Stimulated activated effector memory CD8-positive, alpha-beta T cell treated with anti-CD3 and anti-CD28 coated beads, Interleukin-12 subunit alpha, Interleukin-12 subunit beta, amount 100 ng/mL, for 72 hours (primary cell): ENCODE measurements at regions not wholly inside any gene's neighbourhood (a gene's known extent, or its start where the extent isn't known, plus 50 kb on each side); places are given as distances from the start of the nearest gene placed in this dataset.
A peak's percentile ranks its signal among the peaks of the same experiment; 100 is the strongest.
"Not testable (repeated sequence)": the region's sequence is repeated elsewhere in the genome, so short reads cannot be mapped to it uniquely, and the experiment has no call there.

Experiments
- ATAC-seq: fragments of 150-1000 bp; cut with Tn5 transposase; 2 replicates; pipeline ENCODE4 v1.10.0; 2021
- DNase-seq, 2 donors: peaks; one replicate each; pipeline ENCODE4 v3.0.0; 2021 to 2022; ENCODE audit warnings: low spot score in 2 of 2
- H3K27ac Mint-ChIP-seq: one replicate; pipeline ENCODE4 v1.8.0; 2022; ENCODE audit warnings: mild to moderate bottlenecking, mixed read lengths
- H3K36me3 Mint-ChIP-seq: one replicate; pipeline ENCODE4 v1.8.0; 2022; ENCODE audit warnings: mild to moderate bottlenecking, mixed read lengths
- H3K4me1 Mint-ChIP-seq: one replicate; pipeline ENCODE4 v1.8.0; 2022; ENCODE audit warnings: mixed read lengths
- H3K4me3 Mint-ChIP-seq: one replicate; pipeline ENCODE4 v1.8.0; 2022; ENCODE audit warnings: mild to moderate bottlenecking, mixed read lengths
- H3K9me3 Mint-ChIP-seq: one replicate; pipeline ENCODE4 v1.8.0; 2022; ENCODE audit warnings: mixed read lengths

DNA sequence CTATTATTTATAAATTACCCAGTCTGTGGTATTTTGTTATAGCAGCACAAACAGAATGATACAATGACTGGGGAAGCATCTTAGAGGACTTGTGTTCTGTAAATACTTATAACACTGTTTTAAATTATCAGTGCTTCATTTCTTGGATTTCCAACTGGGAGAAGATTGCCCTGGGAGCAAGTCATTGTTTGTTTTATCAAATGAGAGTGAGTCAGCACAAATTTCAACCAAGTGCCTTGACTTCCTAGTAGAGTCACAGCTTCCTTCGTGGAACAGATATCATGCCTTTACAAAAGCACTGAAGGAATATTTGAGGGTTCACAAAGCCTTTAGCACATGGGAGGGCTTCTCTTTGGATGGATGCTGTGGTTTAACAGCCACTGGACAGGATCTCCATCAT is 234.1 kb downstream of the KTN1 start:
- no peak for ATAC-seq
- Mint-ChIP-seq H3K4me3 (peak overlapping the region; percentile 29), H3K9me3 (peaks cover 7% of the 10 kb centered on the region), H3K4me1 (peaks cover 39% of the 10 kb centered on the region), H3K27ac (peak overlapping the region; percentile 66), H3K36me3 (no peaks in the 10 kb centered on the region)
- DNase-seq: no peak

DNA sequence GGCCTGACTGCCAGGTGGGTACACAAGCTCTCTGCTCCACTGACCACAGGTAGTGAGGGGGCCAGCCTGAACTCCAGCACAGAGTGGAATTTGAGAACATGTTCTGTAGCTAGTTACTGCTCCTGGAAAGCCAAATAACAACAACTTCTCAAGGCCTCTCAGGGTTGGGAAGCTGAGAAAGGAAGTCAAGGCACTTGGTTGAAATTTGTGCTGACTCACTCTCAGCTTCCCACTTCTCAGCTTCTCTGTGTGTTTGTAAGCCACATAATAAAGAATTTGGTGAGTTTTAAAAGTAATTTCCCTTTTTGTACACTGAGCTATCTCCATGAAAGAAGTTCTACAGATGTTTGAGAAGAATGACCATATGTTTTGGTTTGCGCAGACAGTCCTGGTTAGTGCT is 234.9 kb downstream of the KTN1 start:
- peak overlapping the region; percentile 66 for H3K27ac Mint-ChIP-seq
- H3K4me1 Mint-ChIP-seq: peaks cover 39% of the 10 kb centered on the region
- ATAC-seq (no peak), DNase-seq (no peak)
- no peaks in the 10 kb centered on the region for H3K36me3 Mint-ChIP-seq
- peaks cover 7% of the 10 kb centered on the region for H3K9me3 Mint-ChIP-seq
- H3K4me3 Mint-ChIP-seq: peak overlapping the region; percentile 29

DNA sequence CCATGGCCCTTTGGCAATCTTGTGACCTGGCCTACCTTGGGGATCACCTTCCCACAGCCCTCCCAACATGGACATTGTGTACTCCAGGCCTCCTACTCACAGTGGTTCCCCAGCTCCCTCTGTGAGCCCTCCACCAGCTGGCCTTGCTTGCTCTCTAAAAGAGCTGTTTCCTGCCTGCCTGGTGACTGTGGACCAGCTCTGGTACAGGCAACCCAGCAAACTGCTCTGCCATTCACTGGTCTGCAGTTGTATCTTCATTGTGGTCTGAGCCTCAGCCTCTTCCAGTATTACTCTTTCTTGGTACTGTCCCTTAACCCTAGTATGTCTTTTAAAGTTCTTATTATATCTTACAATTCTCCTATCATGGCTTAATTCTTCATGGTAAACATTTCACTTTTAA is 236.2 kb downstream of the KTN1 start:
- no peak overlapping the region for H3K27ac Mint-ChIP-seq
- peaks cover 4% of the 10 kb centered on the region for H3K9me3 Mint-ChIP-seq
- DNase-seq: no peak
- H3K4me1 Mint-ChIP-seq: peaks cover 39% of the 10 kb centered on the region
- no peak overlapping the region for H3K4me3 Mint-ChIP-seq
- ATAC-seq: peak; percentile 62
- H3K36me3 Mint-ChIP-seq: no peaks in the 10 kb centered on the region

DNA sequence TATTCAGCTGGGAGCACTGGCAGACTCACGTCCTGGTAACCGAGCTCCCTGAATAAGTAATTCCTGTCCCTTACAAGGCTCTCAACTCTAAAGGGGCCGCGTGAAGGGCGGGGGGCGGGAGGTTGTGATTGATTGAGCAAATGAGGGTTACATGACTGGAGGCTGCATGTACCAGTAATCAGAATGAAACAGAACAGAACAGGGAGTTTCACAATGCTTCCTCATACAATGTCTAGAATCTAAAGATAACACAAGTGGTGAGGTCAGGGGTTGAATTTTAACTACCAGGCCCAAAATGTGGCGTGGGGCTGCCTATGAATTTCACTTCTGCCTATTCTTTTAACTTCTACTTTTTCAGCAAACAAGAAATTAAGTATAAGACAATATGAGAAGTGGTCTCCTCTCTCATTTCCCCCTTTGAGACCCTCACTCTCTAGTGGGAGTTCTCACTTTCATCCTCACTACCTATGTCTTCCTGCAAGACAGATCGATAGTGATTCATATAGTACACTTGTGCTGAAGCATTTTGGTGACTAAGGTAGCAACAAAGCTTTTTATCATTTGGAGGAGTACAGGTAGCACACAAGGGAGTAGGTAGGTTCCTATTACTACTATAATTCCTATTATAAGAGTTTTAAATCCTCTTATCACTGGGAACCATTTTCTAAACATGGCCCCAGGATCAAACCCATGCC is 239.8 kb downstream of the KTN1 start:
- H3K36me3 Mint-ChIP-seq: no peaks in the 10 kb centered on the region
- H3K9me3 Mint-ChIP-seq: no peaks in the 10 kb centered on the region
- H3K4me3 Mint-ChIP-seq: no peak overlapping the region
- peak; percentile 82 for ATAC-seq
- no peak overlapping the region for H3K27ac Mint-ChIP-seq
- peaks cover 15% of the 10 kb centered on the region for H3K4me1 Mint-ChIP-seq
- no peak for DNase-seq

DNA sequence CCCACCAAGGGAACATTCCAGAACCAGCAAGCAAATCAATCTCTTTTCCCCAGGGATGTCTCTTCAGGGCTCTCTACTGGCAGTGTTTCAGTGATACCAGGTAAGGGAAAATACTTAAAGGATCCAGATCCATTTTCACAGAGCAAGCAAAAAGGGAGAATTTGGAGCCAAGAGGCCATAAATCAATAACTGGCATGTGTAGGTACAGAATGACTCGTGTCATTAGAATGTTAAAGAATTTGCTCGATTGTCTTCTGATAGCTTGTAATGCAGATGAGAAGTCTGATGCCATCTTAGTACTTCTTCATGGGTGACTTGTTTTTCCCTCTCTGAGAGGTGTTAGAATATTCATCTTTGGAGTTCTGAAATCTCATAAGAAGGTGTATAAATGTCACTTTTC is 242.9 kb downstream of the KTN1 start:
- Mint-ChIP-seq H3K27ac (no peak overlapping the region), H3K4me1 (no peaks in the 10 kb centered on the region), H3K36me3 (no peaks in the 10 kb centered on the region), H3K4me3 (no peak overlapping the region), H3K9me3 (no peaks in the 10 kb centered on the region)
- ATAC-seq (no peak), DNase-seq (no peak)

DNA sequence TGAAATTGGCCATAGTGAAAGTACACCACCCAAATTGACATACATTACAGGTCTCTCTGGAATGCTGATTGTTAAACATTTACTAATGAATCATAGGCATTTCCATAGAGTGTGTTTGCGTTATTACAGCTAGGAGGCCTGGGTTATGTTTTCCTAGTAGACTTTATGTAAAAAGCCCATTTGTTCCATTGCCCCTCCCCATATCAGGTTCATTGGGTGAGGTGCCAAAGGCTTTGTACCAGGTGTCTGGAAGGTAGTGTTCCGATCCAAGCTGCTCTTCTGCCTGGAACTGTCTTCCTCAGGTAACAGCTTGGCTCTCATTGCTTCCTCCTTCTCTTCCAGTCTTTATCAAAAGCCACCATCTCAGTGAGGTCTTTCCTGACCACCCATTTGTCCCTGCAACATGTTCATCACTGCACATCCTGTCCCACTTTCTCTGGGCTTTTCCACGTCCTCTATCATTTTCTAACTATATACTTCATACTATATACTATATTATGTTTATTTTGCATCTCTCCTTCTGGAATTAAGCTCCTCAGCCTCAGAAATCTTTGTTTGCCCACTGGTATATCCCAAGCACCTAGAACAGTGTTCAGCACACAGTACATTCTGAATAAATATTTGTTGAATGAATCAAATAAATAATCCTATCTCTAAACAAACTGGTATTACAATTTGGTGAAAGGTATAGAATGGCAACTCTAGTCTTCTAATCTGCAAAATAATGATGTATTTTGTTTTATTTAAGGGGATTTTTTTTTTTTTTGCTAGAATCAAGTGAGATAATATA is 252.3 kb downstream of the KTN1 start:
- Mint-ChIP-seq H3K27ac (no peak overlapping the region), H3K4me3 (no peak overlapping the region), H3K36me3 (no peaks in the 10 kb centered on the region), H3K4me1 (peaks cover 11% of the 10 kb centered on the region), H3K9me3 (no peaks in the 10 kb centered on the region)
- no peak for DNase-seq
- ATAC-seq: no peak

DNA sequence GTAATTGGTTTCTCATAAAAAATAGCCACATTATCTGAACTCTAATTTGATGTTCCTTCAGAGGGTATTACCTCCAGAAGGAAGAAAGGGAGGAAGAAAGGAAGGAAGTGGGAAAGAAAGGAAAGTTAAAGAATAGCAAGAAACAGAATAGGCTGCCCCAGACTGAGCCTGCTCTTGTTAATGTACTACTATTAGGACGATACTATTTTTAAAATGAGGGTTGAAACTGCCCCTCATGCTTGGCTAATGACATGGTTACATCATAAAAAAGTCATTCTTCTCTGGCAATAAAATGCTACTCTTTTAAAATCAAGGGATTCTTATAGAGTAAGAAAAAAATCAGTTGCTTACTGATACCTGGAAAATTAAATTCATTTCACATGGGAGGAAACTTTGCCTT is 253.0 kb downstream of the KTN1 start:
- ATAC-seq (no peak), DNase-seq (no peak)
- Mint-ChIP-seq H3K36me3 (no peaks in the 10 kb centered on the region), H3K9me3 (no peaks in the 10 kb centered on the region), H3K4me3 (no peak overlapping the region), H3K27ac (no peak overlapping the region), H3K4me1 (peaks cover 11% of the 10 kb centered on the region)

DNA sequence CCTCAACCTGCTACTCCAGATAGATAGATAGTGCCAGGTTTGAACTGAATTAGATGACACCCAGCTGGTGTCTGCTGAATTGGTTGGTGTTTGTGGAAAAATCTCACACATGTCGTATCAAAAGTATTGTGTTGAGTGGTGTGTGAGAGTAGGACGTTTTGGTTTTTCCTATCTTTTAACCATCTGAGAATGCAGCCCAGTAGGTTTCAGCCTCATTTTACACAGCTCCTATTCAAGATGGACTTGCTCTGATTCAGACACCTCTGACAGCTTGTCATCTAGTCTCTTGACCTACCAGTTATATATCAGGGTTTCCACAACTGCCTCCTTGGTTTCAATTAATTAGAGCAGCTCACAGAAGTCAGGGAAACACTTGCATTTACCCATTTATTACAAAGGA is 254.4 kb downstream of the KTN1 start:
- DNase-seq (no peak), ATAC-seq (peak; percentile 52)
- Mint-ChIP-seq H3K4me3 (no peak overlapping the region), H3K9me3 (no peaks in the 10 kb centered on the region), H3K4me1 (peaks cover 11% of the 10 kb centered on the region), H3K27ac (no peak overlapping the region), H3K36me3 (no peaks in the 10 kb centered on the region)

DNA sequence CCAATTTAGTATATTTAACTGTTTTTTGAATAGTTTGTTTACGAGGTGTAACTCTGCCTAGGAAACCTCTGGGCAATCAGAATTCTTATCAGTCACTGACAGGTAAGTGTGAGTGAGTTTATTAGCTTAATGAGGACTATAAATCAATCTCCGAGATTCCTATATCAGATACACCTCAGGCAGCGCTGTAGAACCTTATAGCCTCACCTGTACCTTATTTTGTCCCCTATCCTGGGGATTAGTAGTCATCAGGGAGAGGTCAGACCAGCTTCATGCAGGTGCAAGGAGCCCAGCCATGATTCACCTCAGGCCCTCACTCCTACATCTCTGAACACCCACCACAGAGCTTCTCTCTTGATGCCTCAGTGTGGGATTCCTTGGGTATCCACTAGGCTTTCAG is 256.0 kb downstream of the KTN1 start:
- DNase-seq (no peak), ATAC-seq (no peak)
- H3K4me3 Mint-ChIP-seq: no peak overlapping the region
- no peak overlapping the region for H3K27ac Mint-ChIP-seq
- no peaks in the 10 kb centered on the region for H3K36me3 Mint-ChIP-seq
- H3K9me3 Mint-ChIP-seq: no peaks in the 10 kb centered on the region
- H3K4me1 Mint-ChIP-seq: peaks cover 11% of the 10 kb centered on the region

DNA sequence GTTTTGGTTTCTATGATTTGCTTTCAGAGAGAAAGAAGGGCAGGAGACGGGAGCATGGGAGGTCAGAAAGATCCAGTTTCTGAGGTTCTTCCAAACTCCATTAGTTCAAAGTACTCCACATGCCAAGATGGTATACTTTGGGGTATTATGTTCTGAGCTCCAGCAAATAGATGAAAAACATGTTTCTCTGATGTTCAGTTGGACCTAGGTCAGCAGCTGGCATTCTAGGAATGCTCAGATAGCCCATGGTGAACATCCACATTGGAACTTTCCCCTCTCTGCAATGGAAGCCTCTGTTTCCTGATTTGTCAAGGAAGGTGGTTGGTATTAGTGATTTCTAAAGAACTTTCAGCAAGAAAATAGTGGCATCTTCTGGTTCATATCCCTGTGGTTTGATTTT is 257.5 kb downstream of the KTN1 start:
- peaks cover 11% of the 10 kb centered on the region for H3K4me1 Mint-ChIP-seq
- ATAC-seq: no peak
- no peaks in the 10 kb centered on the region for H3K9me3 Mint-ChIP-seq
- H3K4me3 Mint-ChIP-seq: no peak overlapping the region
- no peak for DNase-seq
- H3K36me3 Mint-ChIP-seq: no peaks in the 10 kb centered on the region
- H3K27ac Mint-ChIP-seq: no peak overlapping the region

DNA sequence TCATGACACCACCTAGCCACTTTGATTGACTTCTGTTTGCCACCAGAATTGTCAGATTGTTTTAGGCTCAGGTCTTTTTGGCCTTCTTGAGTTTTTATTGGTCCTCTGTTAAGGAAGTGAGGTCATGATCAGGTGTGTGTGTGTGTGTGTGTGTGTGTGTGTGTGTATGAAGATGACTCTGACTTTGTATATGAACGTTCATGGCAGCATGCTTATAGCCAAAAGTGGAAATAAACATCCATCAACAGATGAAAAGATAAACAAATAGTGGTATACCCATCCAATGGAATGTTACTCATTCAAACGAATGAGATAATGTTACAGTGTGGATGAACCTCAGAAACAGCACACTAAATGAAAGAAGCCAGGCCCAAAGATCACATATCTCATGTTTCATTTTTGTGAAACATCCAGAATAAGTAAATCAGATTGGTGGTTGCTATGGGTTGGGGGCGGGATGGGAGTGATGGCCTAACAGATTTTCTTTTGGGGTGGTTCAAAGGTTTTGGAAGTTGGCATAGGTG is 258.6 kb downstream of the KTN1 start:
- Mint-ChIP-seq H3K36me3 (no peaks in the 10 kb centered on the region), H3K9me3 (no peaks in the 10 kb centered on the region), H3K27ac (no peak overlapping the region), H3K4me1 (peaks cover 6% of the 10 kb centered on the region), H3K4me3 (no peak overlapping the region)
- no peak for DNase-seq
- ATAC-seq: no peak

DNA sequence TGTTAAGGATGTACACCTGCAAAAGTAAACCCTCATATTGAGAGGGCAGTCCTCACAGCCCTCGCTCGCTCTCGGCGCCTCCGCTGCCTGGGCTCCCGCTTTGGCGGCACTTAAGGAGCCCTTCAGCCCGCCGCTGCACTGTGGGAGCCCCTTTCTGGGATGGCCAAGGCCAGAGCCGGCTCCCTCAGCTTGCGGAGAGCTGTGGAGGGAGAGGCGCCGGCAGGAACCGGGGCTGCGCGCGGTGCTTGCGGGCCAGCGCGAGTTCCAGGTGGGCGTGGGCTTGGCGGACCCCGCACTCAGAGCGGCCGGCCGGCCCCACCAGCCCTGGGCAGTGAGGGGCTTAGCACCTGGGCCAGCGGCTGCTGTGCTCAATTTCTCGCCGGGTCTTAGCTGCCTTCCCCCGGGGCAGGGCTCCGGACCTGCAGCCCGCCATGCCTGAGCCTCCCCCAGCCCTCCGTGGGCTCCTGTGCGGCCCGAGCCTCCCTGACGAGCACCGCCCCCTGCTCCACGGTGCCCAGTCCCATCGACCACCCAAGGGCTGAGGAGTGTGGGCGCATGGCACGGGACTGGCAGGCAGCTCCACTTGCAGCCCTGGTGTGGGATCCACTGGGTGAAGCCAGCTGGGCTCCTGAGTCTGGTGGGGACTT is 259.4 kb downstream of the KTN1 start:
- not testable (repeated sequence) for H3K36me3 Mint-ChIP-seq, ATAC-seq, DNase-seq, H3K4me1 Mint-ChIP-seq, H3K9me3 Mint-ChIP-seq, H3K4me3 Mint-ChIP-seq, H3K27ac Mint-ChIP-seq

DNA sequence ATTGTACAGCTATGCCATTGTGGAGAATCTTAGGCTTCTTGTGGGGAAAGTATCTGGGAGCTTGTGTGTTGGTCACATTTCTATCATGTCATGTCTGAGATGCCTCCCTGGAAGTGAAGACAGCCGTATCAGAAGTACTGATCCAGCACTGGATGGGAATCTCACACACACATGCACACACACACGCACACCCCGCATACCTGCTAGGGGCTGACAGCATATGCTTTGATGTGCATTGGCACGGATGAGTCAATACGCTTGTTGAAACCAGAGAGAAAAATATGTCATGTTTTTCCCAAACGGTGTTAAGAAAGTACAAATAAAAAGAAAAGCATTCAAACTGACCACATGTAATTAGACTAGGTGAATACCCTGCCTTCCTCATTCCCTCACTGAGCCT is 260.8 kb downstream of the KTN1 start:
- H3K9me3 Mint-ChIP-seq: no peaks in the 10 kb centered on the region
- no peaks in the 10 kb centered on the region for H3K36me3 Mint-ChIP-seq
- no peak overlapping the region for H3K4me3 Mint-ChIP-seq
- no peak for ATAC-seq
- no peak for DNase-seq
- H3K27ac Mint-ChIP-seq: no peak overlapping the region
- no peaks in the 10 kb centered on the region for H3K4me1 Mint-ChIP-seq

DNA sequence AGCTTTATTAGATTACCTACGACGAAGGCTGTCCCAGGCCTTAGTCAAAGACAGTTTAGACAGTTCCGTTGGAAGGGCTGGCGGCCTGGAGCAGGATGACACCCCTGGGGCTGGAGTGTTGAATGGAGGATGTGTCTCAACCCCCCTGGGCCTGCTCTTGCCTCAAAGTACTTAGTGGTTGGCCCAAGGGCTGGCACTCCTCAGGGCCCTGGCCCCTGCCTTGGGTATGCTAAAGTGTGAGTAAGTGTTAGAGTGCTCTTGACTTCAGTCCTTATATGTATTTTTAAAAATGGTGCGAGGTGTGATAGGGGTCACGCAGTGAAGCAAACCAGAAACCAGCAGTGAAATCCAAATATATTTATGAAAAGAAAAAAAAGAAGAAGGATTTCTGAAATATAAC is 261.6 kb downstream of the KTN1 start:
- no peak for DNase-seq
- Mint-ChIP-seq H3K4me1 (no peaks in the 10 kb centered on the region), H3K27ac (no peak overlapping the region), H3K36me3 (no peaks in the 10 kb centered on the region), H3K4me3 (no peak overlapping the region), H3K9me3 (no peaks in the 10 kb centered on the region)
- no peak for ATAC-seq

DNA sequence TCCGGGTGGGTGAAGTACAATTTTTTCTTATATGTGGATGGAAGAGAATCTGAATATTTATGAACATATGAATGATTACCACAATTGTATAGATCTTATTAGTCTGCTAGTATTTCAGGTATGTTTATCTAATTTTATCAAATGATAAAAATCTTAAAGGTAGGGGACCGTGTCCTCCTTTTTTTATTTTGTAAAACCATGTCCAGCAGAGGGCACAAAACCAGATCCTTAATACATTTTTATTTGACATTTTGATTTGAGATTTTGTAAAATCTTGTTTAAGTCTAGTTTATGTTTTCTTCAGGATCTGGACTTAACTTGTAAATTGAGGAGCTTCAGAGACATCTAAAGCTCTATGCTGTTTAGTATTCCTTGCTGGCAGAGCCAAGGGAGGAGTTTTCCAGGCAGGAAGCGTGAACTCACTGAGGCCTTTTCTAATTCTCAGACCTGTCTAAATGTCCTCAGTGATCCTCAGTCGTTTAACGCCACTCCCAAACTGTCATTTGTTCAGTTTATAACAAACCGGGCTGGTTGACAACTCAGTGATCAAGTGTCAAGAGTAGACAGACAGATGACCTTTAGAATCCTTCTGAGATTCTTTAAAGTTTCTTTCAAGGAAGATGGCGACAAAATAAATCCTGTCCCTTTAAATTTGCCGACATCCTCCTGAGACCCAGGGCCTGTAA is 263.9 kb downstream of the KTN1 start:
- Mint-ChIP-seq H3K9me3 (no peaks in the 10 kb centered on the region), H3K36me3 (no peaks in the 10 kb centered on the region), H3K27ac (peak overlapping the region; percentile 43), H3K4me3 (no peak overlapping the region), H3K4me1 (no peaks in the 10 kb centered on the region)
- no peak for ATAC-seq
- DNase-seq: no peak
